Ascending aorta (tissue), 2 donors: ENCODE measurements at regions not wholly inside any gene's neighbourhood (a gene's known extent, or its start where the extent isn't known, plus 50 kb on each side); places are given as distances from the start of the nearest gene placed in this dataset.

Experiments used
- DNase-seq, 2 donors: peaks; one replicate each; pipeline ENCODE4 v3.0.0-alpha.2; 2019; ENCODE audit warnings: low spot score in 2 of 2
- H3K27ac ChIP-seq, 2 donors: fragments of 200-600 bp; sonication (generic); one replicate each; pipeline ENCODE4 v1.5.1; 2016 to 2017; ENCODE audit warnings: mild to moderate bottlenecking in 1 of 2
- H3K27me3 ChIP-seq: fragments of 200-600 bp; sonication (generic); one replicate; pipeline ENCODE4 v1.5.1; 2017
- H3K36me3 ChIP-seq, 2 donors: fragments of 200-600 bp; sonication (generic); one replicate each; pipeline ENCODE4 v1.5.1; 2016
- H3K4me1 ChIP-seq, 2 donors: fragments of 200-600 bp; sonication (generic); one replicate each; pipeline ENCODE4 v1.5.1; 2016 to 2017; ENCODE audit warnings: mild to moderate bottlenecking in 1 of 2
- H3K4me3 ChIP-seq, 2 donors: fragments of 200-600 bp; sonication (generic); one replicate each; pipeline ENCODE4 v1.5.1; 2016 to 2017; ENCODE audit warnings: mild to moderate bottlenecking in 1 of 2
- H3K9me3 ChIP-seq, 2 donors: fragments of 200-600 bp; sonication (generic); one replicate each; pipeline ENCODE4 v1.5.1; 2016
- CTCF ChIP-seq, 3 experiments: fragments of 200-600 bp in 2 of 3; fragments of 450-650 bp in 1 of 3; sonication (generic) in 2 of 3; IDR thresholded peaks; one replicate each; pipeline ENCODE4 v1.5.1; 2016 to 2019; ENCODE audit warnings: antibody characterized with exemption in 3 of 3, mild to moderate bottlenecking in 1 of 3, moderate library complexity in 1 of 3
- intact Hi-C: fragments of 100-400 bp; cut with DNase I; formaldehyde crosslinking; loops from one replicate; pipeline ENCODE4 v1.15.1; 2023

GRCh38 chr10:2118201-2118600 is 380.9 kb upstream of the ADARB2 start:
- no peak for DNase-seq
- H3K36me3 ChIP-seq, result no peaks in the 10 kb centered on the region
- H3K4me3 ChIP-seq, result no peak overlapping the region
- intact Hi-C loops, result no loop called here
- no peak overlapping the region for H3K27ac ChIP-seq
- H3K4me1 ChIP-seq, result no peaks in the 10 kb centered on the region
- TF ChIP-seq CTCF (IDR thresholded peaks at IDR 0.05), result no peak
- H3K27me3 ChIP-seq, result no peaks in the 10 kb centered on the region
- no peaks in the 10 kb centered on the region for H3K9me3 ChIP-seq

- intact Hi-C loops, result no loop called here
- H3K4me1 ChIP-seq, result no peaks in the 10 kb centered on the region
- no peaks in the 10 kb centered on the region for H3K9me3 ChIP-seq
- TF ChIP-seq CTCF (IDR thresholded peaks at IDR 0.05), result no peak
- no peak for DNase-seq
- no peaks in the 10 kb centered on the region for H3K36me3 ChIP-seq
- H3K27me3 ChIP-seq, result no peaks in the 10 kb centered on the region
- H3K4me3 ChIP-seq, result no peak overlapping the region
- no peak overlapping the region for H3K27ac ChIP-seq
Observed at GRCh38 chr10:2117641-2118040, 380.3 kb upstream of the ADARB2 start.

- no peak overlapping the region for H3K4me3 ChIP-seq
- no peak for DNase-seq
- H3K27me3 ChIP-seq, result no peaks in the 10 kb centered on the region
- TF ChIP-seq CTCF (IDR thresholded peaks at IDR 0.05), result no peak
- H3K4me1 ChIP-seq, result no peaks in the 10 kb centered on the region
- no peaks in the 10 kb centered on the region for H3K9me3 ChIP-seq
- no peak overlapping the region for H3K27ac ChIP-seq
- no peaks in the 10 kb centered on the region for H3K36me3 ChIP-seq
- intact Hi-C loops, result no loop called here
Observed at GRCh38 chr10:2111965-2112364, 374.6 kb upstream of the ADARB2 start.

GRCh38 chr10:2108496-2108895 is 371.2 kb upstream of the ADARB2 start:
- TF ChIP-seq CTCF (IDR thresholded peaks at IDR 0.05), result no peak
- Histone ChIP-seq H3K4me1 (no peaks in the 10 kb centered on the region), H3K27me3 (no peaks in the 10 kb centered on the region), H3K9me3 (no peaks in the 10 kb centered on the region), H3K36me3 (no peaks in the 10 kb centered on the region), H3K27ac (no peak overlapping the region), H3K4me3 (no peak overlapping the region)
- DNase-seq, result no peak
- intact Hi-C loops, result no loop called here

- Histone ChIP-seq H3K27ac (no peak overlapping the region), H3K4me1 (no peaks in the 10 kb centered on the region), H3K9me3 (no peaks in the 10 kb centered on the region), H3K4me3 (no peak overlapping the region), H3K36me3 (no peaks in the 10 kb centered on the region), H3K27me3 (no peaks in the 10 kb centered on the region)
- no peak for TF ChIP-seq CTCF (IDR thresholded peaks at IDR 0.05)
- no peak for DNase-seq
- intact Hi-C loops, result no loop called here
Observed at GRCh38 chr10:2106641-2107040, 369.3 kb upstream of the ADARB2 start.

- no peaks in the 10 kb centered on the region for H3K27me3 ChIP-seq
- DNase-seq, result no peak
- H3K27ac ChIP-seq, result no peak overlapping the region
- H3K9me3 ChIP-seq, result no peaks in the 10 kb centered on the region
- intact Hi-C loops, result no loop called here
- H3K4me1 ChIP-seq, result no peaks in the 10 kb centered on the region
- H3K4me3 ChIP-seq, result no peak overlapping the region
- H3K36me3 ChIP-seq, result no peaks in the 10 kb centered on the region
- TF ChIP-seq CTCF (IDR thresholded peaks at IDR 0.05), result no peak
Observed at GRCh38 chr10:2099321-2099720, 362.0 kb upstream of the ADARB2 start.
